Neural crest cell (in vitro differentiated cells): ENCODE measurements at regions not wholly inside any gene's neighbourhood (a gene's known extent, or its start where the extent isn't known, plus 50 kb on each side); places are given as distances from the start of the nearest gene placed in this dataset.

ENCODE experiments used
- DNase-seq: peaks from one replicate; pipeline ENCODE4 v3.0.0; 2021; ENCODE audit warnings: low read depth, mixed read lengths, low spot score
- H3K27ac Mint-ChIP-seq: one replicate; pipeline ENCODE4 v1.8.0; 2021; ENCODE audit warnings: mild to moderate bottlenecking, mixed read lengths; ENCODE audit not compliant: unreplicated experiment
- H3K27me3 Mint-ChIP-seq: 2 replicates; pipeline ENCODE4 v1.8.0; 2021; ENCODE audit warnings: low read depth, mild to moderate bottlenecking, mixed read lengths
- H3K36me3 Mint-ChIP-seq: 2 replicates; pipeline ENCODE4 v1.8.0; 2021; ENCODE audit warnings: low read depth, mild to moderate bottlenecking, mixed read lengths
- H3K4me1 Mint-ChIP-seq: 2 replicates; pipeline ENCODE4 v1.8.0; 2021; ENCODE audit warnings: mixed read lengths
- H3K4me3 Mint-ChIP-seq: one replicate; pipeline ENCODE4 v1.8.0; 2021; ENCODE audit warnings: mild to moderate bottlenecking, mixed read lengths
- H3K9me3 Mint-ChIP-seq: 2 replicates; pipeline ENCODE4 v1.8.0; 2021; ENCODE audit warnings: mixed read lengths
- CTCF ChIP-seq: fragments of 200-600 bp; sonication (generic); conservative IDR thresholded peaks from 2 replicates; pipeline ENCODE4 v1.5.0; 2021; ENCODE audit warnings: antibody characterized with exemption, mild to moderate bottlenecking

DNA sequence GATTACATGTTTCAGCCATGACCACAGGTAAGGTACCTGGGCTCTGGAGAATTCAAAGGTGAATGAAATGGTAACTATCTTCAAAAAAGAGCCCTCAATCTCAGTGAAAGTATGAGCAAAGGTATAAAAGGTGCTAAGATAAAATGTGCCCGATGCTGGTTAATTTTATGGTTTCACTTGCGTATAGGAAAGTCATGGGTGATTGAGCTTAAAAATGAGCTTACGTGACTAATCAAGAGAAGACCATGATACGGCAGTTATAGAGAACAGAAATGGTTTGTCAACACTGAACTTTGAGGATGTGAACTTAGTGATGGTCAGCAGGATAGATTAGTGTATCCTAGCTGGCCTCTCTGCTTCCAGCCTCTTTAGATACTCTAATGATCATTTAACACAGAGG is 320.1 kb downstream of the DEPDC1B start:
- Mint-ChIP-seq H3K9me3 (no peaks in the 10 kb centered on the region), H3K4me1 (no peaks in the 10 kb centered on the region), H3K4me3 (no peak overlapping the region), H3K36me3 (no peaks in the 10 kb centered on the region), H3K27me3 (peaks cover 6% of the 10 kb centered on the region), H3K27ac (no peak overlapping the region)
- no peak for DNase-seq
- no peak for TF ChIP-seq CTCF

GRCh38 chr5:60377826-60378225 is 322.1 kb downstream of the DEPDC1B start:
- no peaks in the 10 kb centered on the region for H3K9me3 Mint-ChIP-seq
- DNase-seq = no peak
- H3K27me3 Mint-ChIP-seq = no peaks in the 10 kb centered on the region
- no peak for TF ChIP-seq CTCF
- no peaks in the 10 kb centered on the region for H3K36me3 Mint-ChIP-seq
- H3K4me3 Mint-ChIP-seq = no peak overlapping the region
- H3K4me1 Mint-ChIP-seq = no peaks in the 10 kb centered on the region
- no peak overlapping the region for H3K27ac Mint-ChIP-seq

DNA sequence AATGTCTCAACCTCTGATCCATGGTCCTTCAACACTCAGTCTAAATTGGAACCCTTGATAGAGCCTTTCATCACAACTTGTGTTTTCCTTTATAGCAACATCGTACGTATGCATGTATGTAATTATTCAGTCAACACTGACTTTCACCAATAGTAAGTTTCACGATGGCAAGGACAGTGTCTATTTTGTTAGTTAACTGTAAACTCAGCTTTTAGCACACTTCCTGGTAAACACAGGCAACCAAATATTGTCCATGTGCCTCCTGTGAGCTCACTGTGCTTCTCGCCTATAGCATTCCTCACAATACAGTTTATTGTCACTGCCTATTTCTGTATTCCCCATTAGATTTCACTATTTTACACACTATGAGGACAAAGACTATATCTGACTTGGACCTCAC is 323.1 kb downstream of the DEPDC1B start:
- no peak for DNase-seq
- Mint-ChIP-seq H3K4me3 (no peak overlapping the region), H3K9me3 (no peaks in the 10 kb centered on the region)

DNA sequence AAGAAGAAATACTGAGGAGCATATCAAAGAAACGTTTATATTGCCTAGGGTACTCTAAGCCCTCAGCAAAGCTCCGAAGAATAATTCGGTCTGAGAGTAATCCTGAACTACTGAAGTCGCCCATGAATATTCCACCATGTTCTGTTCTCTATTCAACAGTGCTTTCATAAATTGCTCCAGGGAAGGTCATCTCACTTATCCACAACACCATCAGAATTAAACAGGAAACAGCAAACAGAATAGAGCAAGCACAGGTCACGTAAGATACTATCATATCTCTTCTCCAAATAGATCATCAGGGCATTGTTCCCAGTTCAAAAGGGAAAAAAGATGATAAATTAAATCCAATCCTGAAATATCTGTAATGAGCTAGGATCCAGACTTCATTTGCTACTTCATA is 325.6 kb downstream of the DEPDC1B start:
- Mint-ChIP-seq H3K4me1 (no peaks in the 10 kb centered on the region), H3K27me3 (no peaks in the 10 kb centered on the region), H3K36me3 (no peaks in the 10 kb centered on the region), H3K27ac (no peak overlapping the region), H3K9me3 (no peaks in the 10 kb centered on the region), H3K4me3 (no peak overlapping the region)
- no peak for TF ChIP-seq CTCF
- no peak for DNase-seq

More for the DNA sequence above, 323.1 kb downstream of the DEPDC1B start:
- H3K36me3 Mint-ChIP-seq = no peaks in the 10 kb centered on the region
- H3K4me1 Mint-ChIP-seq = no peaks in the 10 kb centered on the region
- no peak for TF ChIP-seq CTCF
- no peaks in the 10 kb centered on the region for H3K27me3 Mint-ChIP-seq
- H3K27ac Mint-ChIP-seq = no peak overlapping the region

- Mint-ChIP-seq H3K27me3 (no peaks in the 10 kb centered on the region), H3K4me3 (no peak overlapping the region), H3K36me3 (no peaks in the 10 kb centered on the region), H3K4me1 (no peaks in the 10 kb centered on the region), H3K9me3 (no peaks in the 10 kb centered on the region), H3K27ac (no peak overlapping the region)
- no peak for TF ChIP-seq CTCF
- DNase-seq = no peak
These were observed 327.2 kb downstream of the DEPDC1B start for GRCh38 chr5:60372786-60373185.

- no peak overlapping the region for H3K27ac Mint-ChIP-seq
These were observed 328.9 kb downstream of the DEPDC1B start for GRCh38 chr5:60371065-60371464.

More at GRCh38 chr5:60371065-60371464, 328.9 kb downstream of the DEPDC1B start:
- Mint-ChIP-seq H3K4me3 (no peak overlapping the region), H3K27me3 (no peaks in the 10 kb centered on the region), H3K9me3 (no peaks in the 10 kb centered on the region), H3K36me3 (no peaks in the 10 kb centered on the region), H3K4me1 (no peaks in the 10 kb centered on the region)
- no peak for TF ChIP-seq CTCF
- no peak for DNase-seq
